C4-2B (cell line): ENCODE measurements at regions not wholly inside any gene's neighbourhood (a gene's known extent, or its start where the extent isn't known, plus 50 kb on each side); places are given as distances from the start of the nearest gene placed in this dataset.
A peak's percentile ranks its signal among the peaks of the same experiment; 100 is the strongest.

ENCODE experiments used
- H3K27ac ChIP-seq: fragments of 450-650 bp; 2 replicates; pipeline ENCODE4 v1.5.1; 2017
- CTCF ChIP-seq: fragments of 450-650 bp; conservative IDR thresholded peaks from 2 replicates; pipeline ENCODE4 v1.5.1; 2017; ENCODE audit warnings: mild to moderate bottlenecking
- ZFX ChIP-seq: fragments of 450-650 bp; IDR thresholded peaks from 2 replicates; pipeline ENCODE4 v1.6.1; 2017

- TF ChIP-seq CTCF (no peak), ZFX (no peak)
Observed at GRCh38 chrX:40175511-40176350, 78.0 kb upstream of the BCOR start.

GRCh38 chrX:40174854-40175510 lies 77.2 kb upstream of the BCOR start:
- H3K27ac ChIP-seq, result peak overlapping the region; percentile 70
- TF ChIP-seq CTCF (no peak), ZFX (no peak)

More at GRCh38 chrX:40175511-40176350, 78.0 kb upstream of the BCOR start:
- no peak overlapping the region for H3K27ac ChIP-seq

- TF ChIP-seq CTCF (no peak), ZFX (no peak; the same call in 1 of the 2 replicates)
- peak overlapping the region; percentile 70 for H3K27ac ChIP-seq
Observed at GRCh38 chrX:40174001-40174853, 76.5 kb upstream of the BCOR start.

GRCh38 chrX:40173143-40174000 lies 75.6 kb upstream of the BCOR start:
- H3K27ac ChIP-seq, result peak overlapping the region; percentile 70
- TF ChIP-seq CTCF (no peak), ZFX (no peak; the same call in 1 of the 2 replicates)

- H3K27ac ChIP-seq, result peak overlapping the region; percentile 70
- TF ChIP-seq ZFX, result no peak
- TF ChIP-seq CTCF, result no peak
Observed at GRCh38 chrX:40172401-40173142, 74.8 kb upstream of the BCOR start.
